GM12874 (cell line): ENCODE measurements at regions not wholly inside any gene's neighbourhood (a gene's known extent, or its start where the extent isn't known, plus 50 kb on each side); places are given as distances from the start of the nearest gene placed in this dataset.

Experiments used
- TF ChIP-seq, protein P1 (sequence below): IDR thresholded peaks from 2 replicates; pipeline ENCODE4 v1.5.1; 2011; ENCODE audit warnings: low read depth, mild to moderate bottlenecking, control low read depth, low read length, moderate library complexity; ENCODE audit not compliant: insufficient read depth

DNA sequence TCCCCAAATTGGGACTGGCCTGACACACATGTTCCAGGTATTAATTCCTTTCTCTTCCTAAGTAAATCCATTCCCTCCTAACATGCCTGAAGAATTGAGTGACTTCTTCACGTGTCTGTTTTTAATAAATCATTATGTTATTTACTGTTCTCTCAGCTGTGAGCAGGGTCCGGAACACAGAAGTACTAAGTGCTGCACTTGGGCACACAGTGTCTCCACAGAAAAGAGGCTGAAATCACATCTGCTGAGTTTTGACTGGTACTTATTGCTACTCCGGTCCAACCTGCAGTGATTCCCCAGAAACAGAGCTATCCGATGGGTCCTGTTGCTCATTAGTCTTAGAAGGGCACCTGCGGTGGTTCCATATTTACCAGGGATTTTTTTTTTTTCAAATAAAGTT is 202.6 kb downstream of the RBM46 start:
- TF ChIP-seq, protein P1, sequence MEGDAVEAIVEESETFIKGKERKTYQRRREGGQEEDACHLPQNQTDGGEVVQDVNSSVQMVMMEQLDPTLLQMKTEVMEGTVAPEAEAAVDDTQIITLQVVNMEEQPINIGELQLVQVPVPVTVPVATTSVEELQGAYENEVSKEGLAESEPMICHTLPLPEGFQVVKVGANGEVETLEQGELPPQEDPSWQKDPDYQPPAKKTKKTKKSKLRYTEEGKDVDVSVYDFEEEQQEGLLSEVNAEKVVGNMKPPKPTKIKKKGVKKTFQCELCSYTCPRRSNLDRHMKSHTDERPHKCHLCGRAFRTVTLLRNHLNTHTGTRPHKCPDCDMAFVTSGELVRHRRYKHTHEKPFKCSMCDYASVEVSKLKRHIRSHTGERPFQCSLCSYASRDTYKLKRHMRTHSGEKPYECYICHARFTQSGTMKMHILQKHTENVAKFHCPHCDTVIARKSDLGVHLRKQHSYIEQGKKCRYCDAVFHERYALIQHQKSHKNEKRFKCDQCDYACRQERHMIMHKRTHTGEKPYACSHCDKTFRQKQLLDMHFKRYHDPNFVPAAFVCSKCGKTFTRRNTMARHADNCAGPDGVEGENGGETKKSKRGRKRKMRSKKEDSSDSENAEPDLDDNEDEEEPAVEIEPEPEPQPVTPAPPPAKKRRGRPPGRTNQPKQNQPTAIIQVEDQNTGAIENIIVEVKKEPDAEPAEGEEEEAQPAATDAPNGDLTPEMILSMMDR: no peak

DNA sequence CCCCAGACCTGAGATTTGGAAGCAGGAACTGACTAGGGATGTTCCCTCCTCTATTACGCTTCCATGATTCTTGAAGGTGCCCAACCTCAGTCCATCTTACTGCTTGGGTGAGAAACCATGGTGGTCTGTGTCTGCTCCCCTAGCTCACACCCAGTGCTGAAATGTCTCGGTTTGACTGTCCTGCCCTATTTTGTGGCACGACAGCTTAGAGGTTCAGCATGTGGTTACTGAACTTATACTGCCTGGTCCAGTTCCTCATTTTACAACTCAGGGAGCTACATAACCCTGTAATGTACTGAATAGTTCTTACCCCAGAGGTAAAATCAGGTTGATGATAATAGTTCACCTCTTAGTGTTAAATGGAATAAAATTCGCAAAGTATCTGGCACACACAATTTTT is 203.1 kb downstream of the RBM46 start:
- TF ChIP-seq, protein P1: no peak

DNA sequence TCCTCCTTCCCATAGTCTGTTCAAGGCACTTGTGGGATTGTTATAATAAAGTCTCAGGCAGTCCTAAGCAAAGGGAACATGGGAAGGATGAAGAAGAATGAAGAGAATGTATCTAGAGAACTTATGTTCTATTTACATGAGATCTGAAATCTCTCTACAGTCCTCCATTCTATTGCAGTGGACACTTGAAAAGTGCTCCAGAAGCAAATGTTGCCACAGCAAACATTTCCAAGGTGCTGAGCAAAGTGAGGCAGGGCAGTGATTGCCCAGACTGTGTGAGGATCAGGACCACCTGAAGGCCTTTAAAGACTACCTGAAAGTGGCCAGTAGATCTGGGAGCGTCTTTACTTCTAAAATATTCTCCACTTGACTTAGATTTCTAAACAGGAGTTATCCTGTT is 203.5 kb downstream of the RBM46 start:
- TF ChIP-seq, protein P1: no peak

DNA sequence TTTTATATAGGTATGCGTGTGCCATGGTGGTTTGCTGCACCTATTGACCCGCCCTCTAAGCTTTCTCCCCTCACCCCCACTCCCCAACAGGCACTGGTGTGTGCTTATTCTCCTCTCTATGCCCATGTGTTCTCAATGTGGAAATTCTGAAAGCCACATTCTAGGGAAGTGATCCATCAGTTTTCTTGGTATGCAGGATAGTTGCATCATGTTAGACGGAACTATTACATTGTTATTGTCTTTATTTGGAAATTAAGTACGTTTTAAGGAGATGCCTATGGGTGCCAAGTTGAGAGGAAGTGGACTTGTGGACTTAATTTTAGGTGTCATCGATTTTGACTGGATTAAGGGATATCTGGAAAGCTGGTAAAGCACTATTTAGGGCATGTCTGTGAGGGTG is 204.6 kb downstream of the RBM46 start:
- TF ChIP-seq, protein P1: no peak

DNA sequence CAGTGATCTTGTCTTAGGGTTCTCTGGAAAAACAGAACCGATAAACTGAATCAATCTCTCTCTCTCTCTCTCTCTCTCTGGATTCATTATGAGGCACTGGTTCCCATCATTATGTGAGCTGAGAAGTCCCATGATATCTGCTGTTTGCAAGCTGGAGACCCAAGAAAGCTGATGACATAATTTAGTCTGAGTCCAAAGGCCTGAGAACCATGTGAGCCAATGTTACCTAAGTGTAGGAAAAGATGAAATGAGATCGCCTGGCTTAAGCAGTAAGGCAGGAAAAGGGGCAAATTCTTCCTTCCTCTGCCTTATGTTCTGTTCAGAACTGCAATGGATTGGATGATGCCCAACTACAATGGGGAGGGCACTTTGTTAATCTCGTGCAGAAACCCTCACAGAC is 207.4 kb downstream of the RBM46 start:
- TF ChIP-seq, protein P1: no peak

DNA sequence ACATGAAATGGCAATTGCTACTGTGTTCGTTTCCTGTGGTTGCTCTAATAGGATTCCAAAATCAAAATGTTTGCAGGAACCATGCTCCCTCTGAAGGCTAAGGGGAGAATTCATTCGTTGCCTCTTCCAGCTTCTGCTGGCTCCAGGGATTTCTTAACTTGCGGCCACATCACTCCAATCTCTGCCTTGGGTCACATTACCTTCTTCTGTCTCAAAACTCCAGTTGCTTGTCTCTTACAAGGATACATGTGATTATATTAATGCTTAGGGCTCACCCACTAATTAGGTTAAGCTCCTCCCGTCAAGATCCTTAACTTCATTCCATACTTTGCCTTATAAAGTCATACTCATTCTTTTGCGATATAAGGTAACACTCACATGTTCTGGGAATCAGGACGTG is 208.4 kb downstream of the RBM46 start:
- TF ChIP-seq, protein P1: no peak

DNA sequence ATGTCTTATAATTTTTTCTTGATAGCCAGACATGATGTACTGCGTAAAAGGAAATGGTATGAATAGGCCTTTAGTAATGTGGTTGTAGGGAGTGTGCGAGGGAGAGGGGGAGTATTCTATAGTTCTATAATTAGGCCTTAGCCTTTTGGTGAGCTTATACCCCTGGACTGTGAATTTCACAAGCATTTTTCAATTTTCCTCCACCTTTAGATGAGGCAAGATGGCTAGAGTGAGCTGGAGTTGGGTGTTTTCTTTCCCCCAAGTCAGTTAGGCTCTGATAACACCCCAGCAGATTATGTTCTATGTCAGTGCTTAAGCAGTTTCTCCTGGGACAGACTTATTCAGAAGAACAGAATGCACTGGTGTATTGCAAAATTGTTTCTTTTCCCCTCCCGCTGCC is 210.2 kb upstream of the NPY2R start:
- TF ChIP-seq, protein P1: no peak

DNA sequence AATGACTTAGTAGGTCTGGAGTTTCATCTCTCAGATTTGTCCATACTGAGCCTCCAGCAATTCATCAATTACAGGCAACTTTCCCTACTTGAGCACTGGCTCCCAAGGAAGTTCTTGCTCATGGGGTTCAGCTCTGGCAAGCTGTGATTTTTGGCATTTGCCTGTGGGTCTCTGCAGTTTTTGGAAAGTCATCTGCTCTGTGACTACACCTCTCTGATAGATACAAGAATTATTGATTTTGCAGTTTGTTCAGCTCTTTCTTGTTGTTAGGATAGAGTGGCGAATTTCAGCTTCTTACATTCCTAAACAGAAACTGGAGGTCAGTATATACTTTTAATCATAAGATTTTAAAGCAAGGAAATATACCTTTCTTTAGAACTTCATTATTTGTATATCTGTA is 209.7 kb upstream of the NPY2R start:
- TF ChIP-seq, protein P1: no peak
